Hepatocyte (in vitro differentiated cells): ENCODE measurements at regions not wholly inside any gene's neighbourhood (a gene's known extent, or its start where the extent isn't known, plus 50 kb on each side); places are given as distances from the start of the nearest gene placed in this dataset.

Experiments
- DNase-seq: peaks from one replicate; pipeline ENCODE4 v3.0.0-alpha.2; 2016; ENCODE audit warnings: low spot score
- H2AFZ ChIP-seq: fragments of 200-600 bp; sonication (generic); 2 replicates; pipeline ENCODE4 v1.6.0; 2016; ENCODE audit warnings: antibody characterized with exemption, mild to moderate bottlenecking
- H3K27ac ChIP-seq: fragments of 200-600 bp; sonication (generic); 2 replicates; pipeline ENCODE4 v1.5.1; 2016; ENCODE audit warnings: mild to moderate bottlenecking
- H3K27me3 ChIP-seq: fragments of 200-600 bp; sonication (generic); 2 replicates; pipeline ENCODE4 v1.6.1; 2016
- H3K36me3 ChIP-seq: fragments of 200-600 bp; sonication (generic); replicated peaks from 2 replicates; pipeline ENCODE4 v1.5.1; 2016; ENCODE audit warnings: low read depth; ENCODE audit not compliant: insufficient read depth
- H3K4me1 ChIP-seq: fragments of 200-600 bp; sonication (generic); 2 replicates; pipeline ENCODE4 v1.5.1; 2016; ENCODE audit warnings: mild to moderate bottlenecking, moderate library complexity; ENCODE audit not compliant: insufficient read depth
- H3K4me2 ChIP-seq: fragments of 200-600 bp; sonication (generic); 2 replicates; pipeline ENCODE4 v1.6.0; 2016
- H3K4me3 ChIP-seq: fragments of 200-600 bp; sonication (generic); 2 replicates; pipeline ENCODE4 v1.5.1; 2016; ENCODE audit warnings: mild to moderate bottlenecking
- H3K79me2 ChIP-seq: fragments of 200-600 bp; sonication (generic); 2 replicates; pipeline ENCODE4 v1.6.0; 2017; ENCODE audit warnings: mild to moderate bottlenecking
- H3K9me2 ChIP-seq: fragments of 200-600 bp; sonication (generic); replicated peaks from 2 replicates; pipeline ENCODE4 v1.6.0; 2017; ENCODE audit warnings: mild to moderate bottlenecking; ENCODE audit not compliant: insufficient read depth
- H3K9me3 ChIP-seq: fragments of 200-600 bp; sonication (generic); 2 replicates; pipeline ENCODE4 v1.5.1; 2016; ENCODE audit warnings: low read depth, mild to moderate bottlenecking
- H4K20me1 ChIP-seq: fragments of 200-600 bp; sonication (generic); 2 replicates; pipeline ENCODE4 v1.6.0; 2016; ENCODE audit warnings: mild to moderate bottlenecking; ENCODE audit not compliant: insufficient read depth, poor library complexity, severe bottlenecking
- EZH2 ChIP-seq: fragments of 200-600 bp; sonication (generic); IDR thresholded peaks from 2 replicates; pipeline ENCODE4 v1.6.1; 2016; ENCODE audit warnings: antibody characterized with exemption, mild to moderate bottlenecking, borderline replicate concordance
- EZH2phosphoT487 ChIP-seq: fragments of 200-600 bp; sonication (generic); IDR thresholded peaks from one replicate; pipeline ENCODE4 v1.6.1; 2018; ENCODE audit warnings: antibody characterized with exemption, mild to moderate bottlenecking, low read depth, moderate library complexity; ENCODE audit not compliant: unreplicated experiment, severe bottlenecking
- WGBS: methylation state at CpG from one replicate; pipeline ENCODE4 v1.1.6; 2016; ENCODE audit warnings: low lambda C conversion rate; ENCODE audit errors: missing lambda C conversion rate; 5-methylcytosine and 5-hydroxymethylcytosine counted together
- TF ChIP-seq, protein P1 (sequence below): fragments of 200-600 bp; sonication (generic); IDR thresholded peaks from 2 replicates; pipeline ENCODE4 v1.5.1; 2016; ENCODE audit warnings: antibody characterized with exemption, mild to moderate bottlenecking; ENCODE audit not compliant: poor library complexity

DNA sequence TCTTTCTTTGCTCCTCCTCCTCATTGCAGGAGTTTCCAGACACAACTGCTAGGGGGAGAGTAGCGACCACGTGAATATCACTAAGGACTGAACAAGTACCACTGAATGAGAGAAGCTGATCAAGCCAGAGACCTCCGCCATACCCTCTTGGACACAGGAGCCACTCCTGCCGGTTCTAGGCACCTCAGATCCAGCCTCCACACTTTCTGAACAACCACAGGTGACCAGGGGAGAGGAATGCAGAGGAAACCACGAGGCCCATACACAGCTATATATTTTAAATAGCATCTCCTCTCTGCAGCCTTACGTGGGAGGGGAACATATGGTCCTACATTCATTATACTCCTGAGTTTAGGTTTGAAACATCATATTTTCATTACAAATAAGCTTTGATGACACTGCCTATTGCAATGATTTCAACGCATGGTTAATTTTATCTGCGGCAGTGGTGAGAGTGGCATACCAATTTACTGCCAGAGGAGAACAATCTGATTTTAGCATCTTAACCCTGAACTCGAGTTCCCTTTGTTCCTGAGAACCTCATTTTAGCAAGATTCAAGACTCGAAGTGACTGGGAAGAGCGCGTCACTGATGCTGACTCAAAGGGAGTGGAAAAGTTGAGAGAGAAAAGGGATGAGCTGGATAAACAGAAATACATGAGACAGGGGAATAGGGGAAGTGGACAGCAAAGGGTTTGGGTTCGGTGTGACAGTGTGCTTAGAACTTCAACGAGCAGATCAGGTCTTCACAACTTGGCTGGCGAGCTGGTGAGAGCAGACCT lies 231.7 kb upstream of the PPARGC1A start:
- DNase-seq, result no peak
- H3K27ac ChIP-seq, result no peak overlapping the region
- H3K4me1 ChIP-seq, result no peaks in the 10 kb centered on the region
- H3K4me3 ChIP-seq, result no peak overlapping the region
- no peak overlapping the region for H3K4me2 ChIP-seq
- no peaks in the 10 kb centered on the region for H3K36me3 ChIP-seq
- no peaks in the 10 kb centered on the region for H3K79me2 ChIP-seq
- no peaks in the 10 kb centered on the region for H4K20me1 ChIP-seq
- no peaks in the 10 kb centered on the region for H3K9me2 ChIP-seq
- no peaks in the 10 kb centered on the region for H3K9me3 ChIP-seq
- peaks cover 13% of the 10 kb centered on the region for H3K27me3 ChIP-seq
- no peak overlapping the region for H2AFZ ChIP-seq
- TF ChIP-seq, protein P1, sequence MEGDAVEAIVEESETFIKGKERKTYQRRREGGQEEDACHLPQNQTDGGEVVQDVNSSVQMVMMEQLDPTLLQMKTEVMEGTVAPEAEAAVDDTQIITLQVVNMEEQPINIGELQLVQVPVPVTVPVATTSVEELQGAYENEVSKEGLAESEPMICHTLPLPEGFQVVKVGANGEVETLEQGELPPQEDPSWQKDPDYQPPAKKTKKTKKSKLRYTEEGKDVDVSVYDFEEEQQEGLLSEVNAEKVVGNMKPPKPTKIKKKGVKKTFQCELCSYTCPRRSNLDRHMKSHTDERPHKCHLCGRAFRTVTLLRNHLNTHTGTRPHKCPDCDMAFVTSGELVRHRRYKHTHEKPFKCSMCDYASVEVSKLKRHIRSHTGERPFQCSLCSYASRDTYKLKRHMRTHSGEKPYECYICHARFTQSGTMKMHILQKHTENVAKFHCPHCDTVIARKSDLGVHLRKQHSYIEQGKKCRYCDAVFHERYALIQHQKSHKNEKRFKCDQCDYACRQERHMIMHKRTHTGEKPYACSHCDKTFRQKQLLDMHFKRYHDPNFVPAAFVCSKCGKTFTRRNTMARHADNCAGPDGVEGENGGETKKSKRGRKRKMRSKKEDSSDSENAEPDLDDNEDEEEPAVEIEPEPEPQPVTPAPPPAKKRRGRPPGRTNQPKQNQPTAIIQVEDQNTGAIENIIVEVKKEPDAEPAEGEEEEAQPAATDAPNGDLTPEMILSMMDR, result no peak
- no peak for TF ChIP-seq EZH2phosphoT487
- no peak for TF ChIP-seq EZH2
- WGBS, result 88% methylated on average over 15 of the region's 15 CpGs

DNA sequence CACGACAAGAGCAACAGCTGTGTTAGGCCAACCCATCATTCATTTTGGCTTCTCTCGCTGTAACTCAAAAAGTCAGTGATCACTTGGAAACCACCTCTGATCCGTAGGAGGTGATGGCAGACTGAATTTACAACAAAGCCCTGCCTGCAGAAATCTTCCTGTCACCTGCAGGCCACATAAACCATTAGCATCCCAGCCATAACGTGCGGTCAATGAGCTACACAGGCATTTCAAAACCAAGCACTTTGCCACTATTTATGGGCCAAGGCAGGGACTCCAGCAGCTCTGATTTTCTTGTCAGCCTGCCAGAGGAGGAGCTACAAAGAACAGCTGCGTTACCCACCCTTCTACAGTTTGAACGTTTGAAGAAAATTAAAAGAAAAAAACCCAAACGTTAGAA lies 228.1 kb upstream of the PPARGC1A start:
- H3K36me3 ChIP-seq, result no peaks in the 10 kb centered on the region
- H3K79me2 ChIP-seq, result no peaks in the 10 kb centered on the region
- H3K4me2 ChIP-seq, result no peak overlapping the region
- H3K9me2 ChIP-seq, result no peaks in the 10 kb centered on the region
- DNase-seq, result no peak
- H4K20me1 ChIP-seq, result no peaks in the 10 kb centered on the region
- WGBS, result 76% methylated on average over 8 of the region's 8 CpGs
- TF ChIP-seq EZH2phosphoT487, result no peak
- TF ChIP-seq EZH2, result no peak
- TF ChIP-seq, protein P1, result no peak
- H3K4me3 ChIP-seq, result no peak overlapping the region
- no peaks in the 10 kb centered on the region for H3K4me1 ChIP-seq
- peaks cover 6% of the 10 kb centered on the region for H3K27me3 ChIP-seq
- no peak overlapping the region for H3K27ac ChIP-seq
- no peaks in the 10 kb centered on the region for H3K9me3 ChIP-seq
- H2AFZ ChIP-seq, result no peak overlapping the region

DNA sequence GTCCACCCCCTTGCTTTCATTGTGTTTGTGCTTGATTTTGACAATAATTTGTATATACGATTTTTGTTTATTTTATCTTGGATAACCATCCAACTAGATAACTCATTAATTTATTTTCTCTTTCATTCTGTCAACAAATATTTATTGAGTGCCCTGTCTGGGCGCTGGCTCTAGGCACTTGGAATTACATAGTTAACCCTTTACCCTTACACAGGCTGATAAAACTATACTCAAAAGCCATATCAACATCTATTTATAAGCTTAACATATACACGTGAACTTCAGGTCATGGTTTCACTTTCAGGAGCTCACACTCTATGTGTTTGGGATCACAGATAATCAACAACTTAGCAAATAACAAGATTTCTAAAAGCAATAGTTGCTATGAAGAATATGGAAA lies 226.3 kb upstream of the PPARGC1A start:
- no peaks in the 10 kb centered on the region for H4K20me1 ChIP-seq
- no peaks in the 10 kb centered on the region for H3K9me2 ChIP-seq
- H3K9me3 ChIP-seq, result no peaks in the 10 kb centered on the region
- no peak overlapping the region for H3K4me3 ChIP-seq
- H3K27me3 ChIP-seq, result peaks cover 6% of the 10 kb centered on the region
- H3K36me3 ChIP-seq, result no peaks in the 10 kb centered on the region
- TF ChIP-seq EZH2 (no peak), EZH2phosphoT487 (no peak)
- TF ChIP-seq, protein P1, result no peak
- H3K4me2 ChIP-seq, result no peak overlapping the region
- H3K27ac ChIP-seq, result no peak overlapping the region
- no peak overlapping the region for H2AFZ ChIP-seq
- H3K4me1 ChIP-seq, result no peaks in the 10 kb centered on the region
- 78% methylated on average over 3 of the region's 3 CpGs for WGBS
- no peak for DNase-seq
- H3K79me2 ChIP-seq, result no peaks in the 10 kb centered on the region
